Subcutaneous abdominal adipose tissue (tissue), 5 donors: ENCODE measurements at regions not wholly inside any gene's neighbourhood (a gene's known extent, or its start where the extent isn't known, plus 50 kb on each side); places are given as distances from the start of the nearest gene placed in this dataset.

Source experiments
- H3K27ac ChIP-seq: one replicate; pipeline ENCODE4 v1.7.0; 2013; ENCODE audit warnings: low read depth, mild to moderate bottlenecking, inconsistent platforms, low read length, moderate library complexity
- H3K27me3 ChIP-seq, 5 donors: one replicate each; pipeline ENCODE4 v1.7.0; 2013; ENCODE audit warnings: low read length in 5 of 5, inconsistent platforms in 1 of 5; ENCODE audit not compliant: control insufficient read depth in 5 of 5, insufficient read depth in 4 of 5
- H3K36me3 ChIP-seq, 5 donors: one replicate each; pipeline ENCODE4 v1.7.0; 2013; ENCODE audit warnings: low read length in 5 of 5; ENCODE audit not compliant: control insufficient read depth in 5 of 5, insufficient read depth in 5 of 5
- H3K4me1 ChIP-seq, 5 donors: one replicate each; pipeline ENCODE4 v1.7.0; 2013; ENCODE audit warnings: low read length in 5 of 5, mild to moderate bottlenecking in 3 of 5, moderate library complexity in 1 of 5; ENCODE audit not compliant: control insufficient read depth in 5 of 5, insufficient read depth in 5 of 5
- H3K4me3 ChIP-seq, 5 donors: one replicate each; pipeline ENCODE4 v1.7.0; 2013; ENCODE audit warnings: low read length in 5 of 5, low read depth in 1 of 5
- H3K9ac ChIP-seq, 5 donors: one replicate each; pipeline ENCODE4 v1.7.0; 2013; ENCODE audit warnings: low read length in 5 of 5, mild to moderate bottlenecking in 4 of 5, moderate library complexity in 3 of 5
- H3K9me3 ChIP-seq, 5 donors: one replicate each; pipeline ENCODE4 v1.7.0; 2013; ENCODE audit warnings: low read length in 5 of 5; ENCODE audit not compliant: control insufficient read depth in 5 of 5
- donor health status: healthy.
- donor health status: healthy.
- donor health status: healthy.
- donor health status: healthy.
- donor health status: healthy.

DNA sequence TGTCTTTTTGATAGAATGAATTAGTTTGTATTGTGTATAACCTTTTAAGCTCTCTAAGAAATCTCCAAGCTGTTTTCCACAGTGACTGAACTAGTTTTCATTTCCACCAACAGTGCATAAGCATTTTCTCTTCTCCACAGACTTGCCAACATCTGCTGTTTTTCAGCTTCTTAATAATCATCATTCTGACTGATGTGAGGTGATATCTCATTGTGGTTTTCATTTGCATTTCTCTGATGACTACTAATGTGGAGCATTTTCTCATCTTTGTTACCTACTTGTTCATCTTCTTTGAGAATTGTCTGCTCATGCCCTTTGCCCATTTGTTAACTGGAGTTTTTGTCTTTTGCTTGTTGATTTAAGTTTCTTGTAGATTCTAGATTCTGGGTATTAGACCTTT is 777.5 kb downstream of the OTOL1 start:
- Histone ChIP-seq H3K36me3 (no peaks in the 10 kb centered on the region), H3K4me3 (no peak overlapping the region), H3K27me3 (no peaks in the 10 kb centered on the region), H3K9ac (no peak overlapping the region), H3K9me3 (peaks cover 0 to 2% (median 0%) of the 10 kb centered on the region in 5 donors), H3K27ac (no peak overlapping the region), H3K4me1 (no peaks in the 10 kb centered on the region)

DNA sequence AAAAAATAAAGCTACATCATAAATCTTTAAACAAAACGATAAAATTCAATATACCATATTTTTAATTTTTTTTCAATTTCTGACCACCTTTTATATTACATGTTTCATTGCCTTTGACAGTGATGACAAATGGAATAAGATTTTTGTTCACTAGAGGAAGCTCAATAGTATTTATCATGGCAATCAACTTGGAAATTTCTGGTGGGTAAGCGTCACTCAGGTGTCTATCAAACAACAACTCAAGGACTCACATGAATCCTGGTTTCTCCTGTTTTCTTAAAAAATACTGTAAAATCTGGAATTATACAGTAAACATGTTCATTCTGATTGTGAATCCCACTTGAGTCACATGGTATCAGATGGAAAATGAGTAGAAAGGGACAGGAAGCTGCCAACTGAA is 782.2 kb downstream of the OTOL1 start:
- Histone ChIP-seq H3K27ac (no peak overlapping the region), H3K9ac (no peak overlapping the region), H3K9me3 (peaks cover 3 to 18% (median 5%) of the 10 kb centered on the region in 5 donors), H3K4me3 (no peak overlapping the region), H3K36me3 (no peaks in the 10 kb centered on the region), H3K4me1 (no peaks in the 10 kb centered on the region), H3K27me3 (no peaks in the 10 kb centered on the region)

DNA sequence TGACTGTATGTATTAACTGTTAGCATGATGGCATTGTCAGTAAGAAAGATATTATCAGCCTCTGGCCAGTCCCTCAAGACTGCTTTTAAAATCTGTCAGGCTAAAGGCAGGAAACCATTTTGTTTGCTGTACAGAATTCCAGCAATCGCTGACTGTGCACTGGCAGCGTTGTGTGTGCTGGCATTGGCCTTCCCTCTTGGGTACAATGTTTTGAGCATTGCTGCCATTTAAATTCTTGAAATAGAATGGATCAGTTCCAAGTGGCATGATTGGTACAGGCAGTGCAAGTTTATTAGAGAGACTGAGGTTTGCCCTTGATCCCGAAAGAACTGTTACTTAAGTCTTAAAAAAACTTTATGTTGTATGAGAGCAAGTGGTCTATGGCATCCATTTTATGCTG is 788.7 kb downstream of the OTOL1 start:
- no peak overlapping the region for H3K27ac ChIP-seq
- H3K9ac ChIP-seq = no peak overlapping the region
- H3K4me3 ChIP-seq = peak overlapping the region in 2 of 5 donors; percentile 32 to 34
- H3K27me3 ChIP-seq = no peaks in the 10 kb centered on the region
- H3K36me3 ChIP-seq = no peaks in the 10 kb centered on the region
- peaks cover 0 to 10% (median 4%) of the 10 kb centered on the region in 5 donors for H3K4me1 ChIP-seq
- peaks cover 2 to 14% (median 5%) of the 10 kb centered on the region in 5 donors for H3K9me3 ChIP-seq

DNA sequence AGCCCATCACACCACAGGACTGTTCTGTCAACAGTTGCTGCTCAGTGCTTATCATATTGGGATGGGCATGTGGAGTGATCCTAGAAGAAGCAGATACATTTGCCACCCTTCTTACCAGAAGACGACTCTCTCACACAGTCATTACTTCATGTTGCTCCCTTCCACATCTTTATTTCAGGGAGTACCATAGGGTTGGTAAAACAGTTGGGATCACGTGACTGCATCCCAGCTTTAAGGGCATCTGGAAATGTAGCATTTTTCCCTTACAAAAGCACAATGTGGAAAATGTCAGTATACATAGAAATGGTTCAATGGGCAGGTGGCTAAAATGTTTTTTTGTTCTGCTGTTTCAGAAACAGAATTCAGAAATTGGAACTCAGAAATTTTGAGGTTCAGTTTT is 791.0 kb downstream of the OTOL1 start:
- H3K36me3 ChIP-seq = no peaks in the 10 kb centered on the region
- no peaks in the 10 kb centered on the region for H3K9me3 ChIP-seq
- peaks cover 0 to 10% (median 4%) of the 10 kb centered on the region in 5 donors for H3K4me1 ChIP-seq
- H3K27me3 ChIP-seq = no peaks in the 10 kb centered on the region
- H3K4me3 ChIP-seq = no peak overlapping the region
- no peak overlapping the region for H3K9ac ChIP-seq
- H3K27ac ChIP-seq = no peak overlapping the region

DNA sequence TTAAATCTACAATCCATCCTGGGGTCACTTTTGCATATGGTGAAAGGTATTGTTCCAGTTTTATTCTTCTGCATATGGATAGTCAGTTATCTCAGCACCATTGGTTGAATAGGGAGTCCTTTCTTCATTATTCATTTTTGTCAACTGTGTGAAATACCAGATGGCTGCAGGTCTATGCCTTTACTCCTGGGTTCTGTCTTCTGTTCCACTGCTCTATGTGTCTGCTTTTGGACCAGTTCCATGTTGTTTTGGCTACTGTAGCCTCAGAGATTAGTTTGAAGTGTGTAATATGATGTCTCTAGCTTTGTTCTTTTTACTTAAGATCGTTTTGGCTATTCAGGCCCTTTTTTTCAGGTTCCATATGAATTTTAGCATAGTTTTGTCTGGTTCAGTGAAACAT is 795.8 kb downstream of the OTOL1 start:
- Histone ChIP-seq H3K9ac (no peak overlapping the region), H3K27me3 (no peaks in the 10 kb centered on the region), H3K27ac (no peak overlapping the region), H3K9me3 (no peaks in the 10 kb centered on the region), H3K4me3 (no peak overlapping the region), H3K36me3 (no peaks in the 10 kb centered on the region), H3K4me1 (no peaks in the 10 kb centered on the region)

DNA sequence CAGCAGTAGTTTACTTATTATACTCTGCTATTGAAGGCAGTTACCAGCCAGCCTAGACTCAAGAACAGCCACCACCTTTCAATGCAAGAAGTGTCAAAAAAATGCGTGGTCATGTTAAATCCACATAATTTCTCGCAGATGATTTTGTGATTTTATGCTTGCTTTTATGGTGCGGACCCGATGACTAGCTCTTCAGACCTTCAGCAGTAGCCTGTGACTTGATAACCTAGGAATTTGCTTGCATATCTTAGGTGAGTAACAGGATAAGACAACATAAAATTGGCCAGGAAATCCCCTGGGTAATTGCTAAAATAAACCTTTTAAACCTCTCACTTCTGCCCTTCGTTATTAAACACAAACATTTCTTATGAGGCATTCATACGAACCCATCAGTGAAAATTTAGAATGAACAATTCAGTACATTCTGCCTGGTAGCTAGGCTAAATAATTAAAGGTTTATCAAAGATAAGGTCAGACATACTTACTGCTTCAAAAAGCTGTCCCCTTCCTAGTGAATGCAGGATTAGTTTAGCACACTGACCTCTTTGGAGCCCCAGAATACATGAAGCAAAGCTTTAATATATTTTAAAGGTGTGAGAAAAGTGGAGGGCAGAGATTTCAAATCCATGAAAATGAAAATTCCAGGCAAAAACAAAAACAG is 798.8 kb downstream of the OTOL1 start:
- Histone ChIP-seq H3K4me1 (no peaks in the 10 kb centered on the region), H3K27me3 (no peaks in the 10 kb centered on the region), H3K9me3 (peaks cover 0 to 2% (median 0%) of the 10 kb centered on the region in 5 donors), H3K27ac (no peak overlapping the region), H3K36me3 (no peaks in the 10 kb centered on the region), H3K4me3 (no peak overlapping the region), H3K9ac (no peak overlapping the region)

DNA sequence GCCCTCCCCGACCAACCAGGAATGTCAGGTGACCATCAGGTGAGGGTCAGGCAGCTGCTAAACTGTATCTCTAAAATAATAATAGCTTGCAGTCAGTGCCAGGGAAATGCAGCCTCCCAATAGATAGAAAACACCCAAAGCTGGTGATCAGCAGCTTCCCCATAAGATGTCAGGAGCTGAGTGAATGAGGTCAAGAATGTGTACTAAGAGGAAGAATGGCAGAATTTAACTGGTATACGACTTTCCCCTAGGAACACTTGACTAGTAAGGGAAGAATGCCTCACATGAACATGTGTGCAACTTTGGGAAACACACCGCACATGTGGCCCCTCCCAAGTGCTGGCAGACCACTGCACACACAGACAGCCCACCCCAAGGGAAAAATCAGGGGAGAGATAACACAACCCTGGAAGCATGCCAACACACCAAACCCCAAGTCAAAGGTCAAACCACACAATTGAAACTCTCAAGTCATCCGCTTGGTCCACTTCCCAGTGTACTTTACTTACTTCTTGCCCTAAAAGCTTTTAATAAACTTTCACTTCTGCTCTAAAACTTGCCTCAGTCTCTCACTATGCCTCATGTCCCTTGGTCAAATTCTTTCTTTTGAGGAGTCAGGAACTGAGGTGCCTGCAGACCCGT is 806.5 kb downstream of the OTOL1 start:
- no peak overlapping the region for H3K4me3 ChIP-seq
- peaks cover 0 to 5% (median 0%) of the 10 kb centered on the region in 5 donors for H3K4me1 ChIP-seq
- no peaks in the 10 kb centered on the region for H3K36me3 ChIP-seq
- peaks cover 0 to 2% (median 1%) of the 10 kb centered on the region in 5 donors for H3K9me3 ChIP-seq
- H3K9ac ChIP-seq = no peak overlapping the region
- no peak overlapping the region for H3K27ac ChIP-seq
- H3K27me3 ChIP-seq = no peaks in the 10 kb centered on the region

DNA sequence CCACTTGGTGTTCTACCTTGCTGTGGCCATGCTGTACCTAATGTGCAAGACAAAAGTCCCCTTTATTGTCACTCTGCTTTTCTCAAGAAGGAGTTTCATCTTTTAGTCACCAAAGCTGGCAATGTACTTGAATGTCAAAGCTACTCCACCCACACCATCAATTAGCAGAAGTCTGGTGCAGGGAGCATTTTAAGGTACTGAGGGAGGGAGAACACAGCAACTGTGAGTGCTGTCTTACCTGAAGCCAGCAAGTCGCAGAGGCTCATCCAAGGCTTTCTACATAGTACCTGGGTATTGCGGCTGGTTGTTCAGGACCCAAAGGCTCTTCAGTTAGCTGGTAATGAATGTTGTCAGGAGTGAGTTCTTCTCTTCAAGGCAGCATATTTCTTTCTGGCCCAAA is 820.4 kb downstream of the OTOL1 start:
- H3K4me3 ChIP-seq = no peak overlapping the region
- H3K4me1 ChIP-seq = no peaks in the 10 kb centered on the region
- no peaks in the 10 kb centered on the region for H3K27me3 ChIP-seq
- H3K27ac ChIP-seq = no peak overlapping the region
- H3K9me3 ChIP-seq = peaks cover 0 to 4% (median 0%) of the 10 kb centered on the region in 5 donors
- no peak overlapping the region for H3K9ac ChIP-seq
- no peaks in the 10 kb centered on the region for H3K36me3 ChIP-seq

DNA sequence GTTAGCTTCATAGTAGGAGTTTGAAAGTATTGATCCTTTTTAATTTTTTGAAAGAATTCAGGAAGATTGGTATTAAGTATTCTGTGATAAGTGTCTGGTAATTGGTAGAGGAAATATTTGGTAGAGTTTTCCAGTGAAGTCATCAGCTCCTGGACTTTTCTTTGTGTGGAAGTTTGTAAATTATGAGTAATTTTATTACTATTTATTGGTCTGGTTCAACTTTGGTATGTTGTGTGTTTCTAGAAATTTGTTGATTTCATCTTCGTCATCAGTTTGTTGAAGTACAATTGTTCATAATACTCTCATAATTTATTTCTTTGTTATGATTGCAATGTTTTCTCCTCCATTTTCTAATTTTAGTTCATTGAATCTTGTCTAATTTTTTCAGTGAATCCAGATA is 832.0 kb downstream of the OTOL1 start:
- no peaks in the 10 kb centered on the region for H3K4me1 ChIP-seq

DNA sequence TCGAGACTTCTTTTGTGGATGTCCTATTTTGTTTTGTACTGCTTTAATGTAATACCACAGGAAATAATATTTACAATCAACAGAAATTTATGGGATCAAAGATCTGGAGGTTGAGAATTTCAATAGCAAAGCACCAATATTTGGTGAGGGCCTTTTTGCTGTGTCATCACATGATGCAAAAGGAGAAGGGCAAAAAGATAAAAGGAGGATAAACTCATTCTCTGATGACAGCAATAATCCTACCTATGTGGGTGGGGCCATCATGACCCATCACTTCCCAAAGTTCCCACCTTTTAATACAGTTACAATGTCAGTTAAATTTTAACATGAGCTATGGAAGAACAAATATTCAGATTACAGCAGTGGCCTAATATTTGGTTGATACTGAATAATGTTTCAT is 832.9 kb downstream of the OTOL1 start:
- no peaks in the 10 kb centered on the region for H3K27me3 ChIP-seq
- no peak overlapping the region for H3K4me3 ChIP-seq
- no peaks in the 10 kb centered on the region for H3K36me3 ChIP-seq
- H3K9ac ChIP-seq = no peak overlapping the region
- no peaks in the 10 kb centered on the region for H3K4me1 ChIP-seq
- no peak overlapping the region for H3K27ac ChIP-seq
- H3K9me3 ChIP-seq = peaks cover 0 to 2% (median under 1%) of the 10 kb centered on the region in 5 donors

More for the DNA sequence above, 832.0 kb downstream of the OTOL1 start:
- Histone ChIP-seq H3K36me3 (no peaks in the 10 kb centered on the region), H3K9ac (no peak overlapping the region), H3K4me3 (no peak overlapping the region), H3K27ac (no peak overlapping the region), H3K27me3 (no peaks in the 10 kb centered on the region), H3K9me3 (peaks cover 0 to 2% (median 0%) of the 10 kb centered on the region in 5 donors)
